GM13977 (cell line): ENCODE measurements at regions not wholly inside any gene's neighbourhood (a gene's known extent, or its start where the extent isn't known, plus 50 kb on each side); places are given as distances from the start of the nearest gene placed in this dataset.

Experiments used
- DNase-seq: peaks from one replicate; pipeline ENCODE4 v3.0.0; 2012; ENCODE audit warnings: low spot score
- CTCF ChIP-seq: IDR thresholded peaks from 2 replicates; pipeline ENCODE4 v1.5.1; 2012; ENCODE audit warnings: mild to moderate bottlenecking, control low read depth; ENCODE audit not compliant: insufficient read depth; ENCODE audit errors: extremely low read depth, missing control alignments
- in situ Hi-C: fragments of 300-500 bp; cut with MboI; formaldehyde crosslinking; loops from one replicate; pipeline ENCODE4 v1.12.0; 2022; ENCODE audit warnings: low sequenced_read_pairs, low pct_unique_long_range_greater_than_20kb, mixed read lengths, inconsistent platforms; ENCODE audit not compliant: unreplicated experiment

- TF ChIP-seq CTCF, result no peak
- no peak for DNase-seq
- in situ Hi-C loops, result no loop called here
Observed at GRCh38 chr18:68588169-68588568, 126.7 kb downstream of the TMX3 start.

- TF ChIP-seq CTCF, result no peak
Observed at GRCh38 chr18:68583685-68584084, 131.2 kb downstream of the TMX3 start.

GRCh38 chr18:68574311-68574710 lies 140.6 kb downstream of the TMX3 start:
- in situ Hi-C loops, result no loop called here
- no peak for TF ChIP-seq CTCF
- no peak for DNase-seq

More at GRCh38 chr18:68583685-68584084, 131.2 kb downstream of the TMX3 start:
- in situ Hi-C loops, result no loop called here
- no peak for DNase-seq

- no peak for TF ChIP-seq CTCF
- no peak for DNase-seq
- in situ Hi-C loops, result no loop called here
Observed at GRCh38 chr18:68569936-68570335, 145.0 kb downstream of the TMX3 start.

- DNase-seq, result no peak
- TF ChIP-seq CTCF, result no peak
- in situ Hi-C loops, result no loop called here
Observed at GRCh38 chr18:68568364-68569155, 146.3 kb downstream of the TMX3 start.

- in situ Hi-C loops, result no loop called here
- DNase-seq, result no peak
- no peak for TF ChIP-seq CTCF
Observed at GRCh38 chr18:68566991-68567390, 147.9 kb downstream of the TMX3 start.
